ENCODE measurements at regions not wholly inside any gene's neighbourhood (a gene's known extent, or its start where the extent isn't known, plus 50 kb on each side); places are given as distances from the start of the nearest gene placed in this dataset.
A peak's percentile ranks its signal among the peaks of the same experiment; 100 is the strongest.
"Not testable (repeated sequence)": the region's sequence is repeated elsewhere in the genome, so short reads cannot be mapped to it uniquely, and the experiment has no call there.

- peak overlapping the region in 2 of 12 donors; percentile 52 to 55 for H3K27ac ChIP-seq
- peaks cover 0 to 9% (median 0%) of the 10 kb centered on the region in 9 donors for H3K27me3 ChIP-seq
- 91 to 97% (median 93%) methylated on average over 1 of the region's 1 CpG for WGBS, 4 donors
- no peaks in the 10 kb centered on the region for H3K36me3 ChIP-seq
- TF ChIP-seq POLR2A (IDR thresholded peaks at IDR 0.05) (no peak), CTCF (IDR thresholded peaks at IDR 0.05) (no peak)
- peaks cover 0 to 16% (median 0%) of the 10 kb centered on the region in 12 donors for H3K4me1 ChIP-seq
- no peak overlapping the region for H3K4me3 ChIP-seq
- ATAC-seq (no peak), DNase-seq (no peak)
- intact Hi-C loops (cut with DNase I), result loop anchor here in 1 of 10 donors (10.0 kb wide), 1 partner anchor 866 kb away; no protein-coding TSS in a partner anchor
- peaks cover 0 to 4% (median 0%) of the 10 kb centered on the region in 12 donors for H3K9me3 ChIP-seq
Observed at GRCh38 chr2:7438855-7439254, 521.6 kb downstream of the RNF144A start.

- H3K27ac ChIP-seq, result no peak overlapping the region
- DNase-seq (no peak), ATAC-seq (no peak)
- peaks cover 0 to 16% (median 0%) of the 10 kb centered on the region in 12 donors for H3K4me1 ChIP-seq
- no peak for TF ChIP-seq CTCF (IDR thresholded peaks at IDR 0.05)
- no peak for TF ChIP-seq POLR2A (IDR thresholded peaks at IDR 0.05)
- H3K4me3 ChIP-seq, result no peak overlapping the region
- H3K27me3 ChIP-seq, result peaks cover 0 to 12% (median 0%) of the 10 kb centered on the region in 9 donors
- 65 to 78% (median 75%) methylated on average over 4 of the region's 4 CpGs for WGBS, 4 donors
- no peaks in the 10 kb centered on the region for H3K36me3 ChIP-seq
- intact Hi-C loops (cut with DNase I), result no loop called here
- H3K9me3 ChIP-seq, result no peaks in the 10 kb centered on the region
Observed at GRCh38 chr2:7440977-7441376, 523.8 kb downstream of the RNF144A start.

- intact Hi-C loops (cut with DNase I); H3K9me3 ChIP-seq; H3K27ac ChIP-seq; ATAC-seq; H3K4me3 ChIP-seq; DNase-seq; H3K36me3 ChIP-seq: not testable (repeated sequence)
- peaks cover 0 to 12% (median 0%) of the 10 kb centered on the region in 9 donors for H3K27me3 ChIP-seq
- 85 to 91% (median 87%) methylated on average over 3 of the region's 3 CpGs for WGBS, 4 donors
- H3K4me1 ChIP-seq, result peaks cover 0 to 16% (median 0%) of the 10 kb centered on the region in 12 donors
Observed at GRCh38 chr2:7441841-7442240, 524.6 kb downstream of the RNF144A start.

GRCh38 chr2:7444626-7445025 lies 527.4 kb downstream of the RNF144A start:
- Histone ChIP-seq H3K9me3 (no peaks in the 10 kb centered on the region), H3K27me3 (peaks cover 0 to 12% (median 0%) of the 10 kb centered on the region in 9 donors), H3K4me1 (no peaks in the 10 kb centered on the region), H3K36me3 (no peaks in the 10 kb centered on the region), H3K27ac (no peak overlapping the region), H3K4me3 (no peak overlapping the region)
- no peak for DNase-seq
- intact Hi-C loops (cut with DNase I), result no loop called here
- no peak for ATAC-seq
- WGBS, 4 donors, result 81 to 85% (median 83%) methylated on average over 4 of the region's 4 CpGs
- TF ChIP-seq CTCF (IDR thresholded peaks at IDR 0.05) (no peak), POLR2A (IDR thresholded peaks at IDR 0.05) (no peak)

Measured in heart left ventricle (tissue), 16 donors.